HUES64 (cell line): ENCODE measurements at regions not wholly inside any gene's neighbourhood (a gene's known extent, or its start where the extent isn't known, plus 50 kb on each side); places are given as distances from the start of the nearest gene placed in this dataset.

Experiments
- H3K27ac ChIP-seq: 2 replicates; pipeline ENCODE4 v1.7.0; 2013; ENCODE audit warnings: low read depth, low read length, inconsistent platforms
- H3K27me3 ChIP-seq: 2 replicates; pipeline ENCODE4 v1.6.1; 2013; ENCODE audit warnings: mild to moderate bottlenecking, low read length; ENCODE audit not compliant: insufficient read depth
- H3K36me3 ChIP-seq: 2 replicates; pipeline ENCODE4 v1.6.1; 2013; ENCODE audit warnings: mild to moderate bottlenecking, low read length; ENCODE audit not compliant: insufficient read depth
- H3K4me1 ChIP-seq: 2 replicates; pipeline ENCODE4 v1.6.1; 2013; ENCODE audit warnings: mild to moderate bottlenecking, low read length, moderate library complexity; ENCODE audit not compliant: insufficient read depth
- H3K4me3 ChIP-seq: 2 replicates; pipeline ENCODE4 v1.5.1; 2013; ENCODE audit warnings: mild to moderate bottlenecking, low read length, moderate library complexity
- H3K9ac ChIP-seq: 2 replicates; pipeline ENCODE4 v1.6.1; 2013; ENCODE audit warnings: mild to moderate bottlenecking, low read depth, low read length
- H3K9me3 ChIP-seq: 2 replicates; pipeline ENCODE4 v1.6.1; 2013; ENCODE audit warnings: low read depth, low read length; ENCODE audit not compliant: insufficient read depth
- WGBS: fragments of 150-250, 120-280 bp; methylation state at CpG from one replicate; pipeline ENCODE4 v1.1.7; 2013; ENCODE audit warnings: missing lambda C conversion rate; 5-methylcytosine and 5-hydroxymethylcytosine counted together

GRCh38 chr13:107854880-107855279, 360.5 kb downstream of the LIG4 start:
- Histone ChIP-seq H3K27me3 (no peaks in the 10 kb centered on the region), H3K27ac (no peak overlapping the region), H3K36me3 (no peaks in the 10 kb centered on the region), H3K9ac (no peak overlapping the region), H3K9me3 (no peaks in the 10 kb centered on the region), H3K4me3 (no peak overlapping the region), H3K4me1 (no peaks in the 10 kb centered on the region)
- 91% methylated on average over 4 of the region's 4 CpGs for whole genome bisulfite sequencing

GRCh38 chr13:107852072-107852471, 363.3 kb downstream of the LIG4 start:
- no peak overlapping the region for H3K9ac ChIP-seq
- H3K4me3 ChIP-seq, result no peak overlapping the region
- H3K27ac ChIP-seq, result no peak overlapping the region
- 98% methylated on average over 2 of the region's 2 CpGs for WGBS
- no peaks in the 10 kb centered on the region for H3K9me3 ChIP-seq
- peaks cover 11% of the 10 kb centered on the region for H3K4me1 ChIP-seq
- H3K36me3 ChIP-seq, result no peaks in the 10 kb centered on the region
- H3K27me3 ChIP-seq, result no peaks in the 10 kb centered on the region

DNA sequence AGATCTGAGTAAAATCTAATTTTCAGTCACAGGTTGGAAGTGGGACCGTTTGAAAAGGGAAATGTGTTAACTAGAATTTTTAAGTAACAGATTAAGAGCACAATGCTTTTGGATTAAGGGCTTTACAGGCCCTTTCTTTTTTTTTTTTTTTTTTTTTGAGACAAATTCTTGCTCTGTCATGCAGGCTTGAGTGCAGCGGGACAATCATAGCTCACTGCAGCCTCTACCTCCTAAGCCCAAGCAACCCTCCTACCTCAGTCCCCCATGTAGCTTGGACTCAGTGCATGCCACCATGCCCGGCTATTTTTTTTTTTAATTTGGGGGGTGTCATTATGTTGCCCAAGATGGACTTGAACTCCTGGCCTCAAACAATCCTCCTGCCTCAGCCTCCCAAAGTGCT, 363.7 kb downstream of the LIG4 start:
- H3K4me1 ChIP-seq, result peaks cover 14% of the 10 kb centered on the region
- H3K9ac ChIP-seq, result no peak overlapping the region
- 79% methylated on average over 3 of the region's 3 CpGs for WGBS
- no peaks in the 10 kb centered on the region for H3K36me3 ChIP-seq
- no peak overlapping the region for H3K27ac ChIP-seq
- H3K9me3 ChIP-seq, result no peaks in the 10 kb centered on the region
- H3K4me3 ChIP-seq, result no peak overlapping the region
- no peaks in the 10 kb centered on the region for H3K27me3 ChIP-seq

- no peak overlapping the region for H3K9ac ChIP-seq
- no peak overlapping the region for H3K27ac ChIP-seq
- H3K27me3 ChIP-seq, result no peaks in the 10 kb centered on the region
- H3K4me3 ChIP-seq, result no peak overlapping the region
- 41% methylated on average over 5 of the region's 5 CpGs for WGBS
- H3K9me3 ChIP-seq, result no peaks in the 10 kb centered on the region
- H3K4me1 ChIP-seq, result peaks cover 38% of the 10 kb centered on the region
- H3K36me3 ChIP-seq, result no peaks in the 10 kb centered on the region
These were observed 367.9 kb downstream of the LIG4 start for GRCh38 chr13:107847406-107847805.

GRCh38 chr13:107846642-107847041, 368.7 kb downstream of the LIG4 start:
- H3K27me3 ChIP-seq, result no peaks in the 10 kb centered on the region
- no peak overlapping the region for H3K9ac ChIP-seq
- peaks cover 41% of the 10 kb centered on the region for H3K4me1 ChIP-seq
- H3K4me3 ChIP-seq, result no peak overlapping the region
- no peaks in the 10 kb centered on the region for H3K9me3 ChIP-seq
- H3K36me3 ChIP-seq, result no peaks in the 10 kb centered on the region
- H3K27ac ChIP-seq, result no peak overlapping the region
- 88% methylated on average over 1 of the region's 1 CpG for WGBS

GRCh38 chr13:107845911-107846310, 369.4 kb downstream of the LIG4 start:
- Histone ChIP-seq H3K4me1 (peaks cover 41% of the 10 kb centered on the region), H3K36me3 (no peaks in the 10 kb centered on the region), H3K27ac (no peak overlapping the region), H3K27me3 (no peaks in the 10 kb centered on the region), H3K4me3 (no peak overlapping the region), H3K9me3 (no peaks in the 10 kb centered on the region), H3K9ac (no peak overlapping the region)
- 94% methylated on average over 3 of the region's 3 CpGs for WGBS

DNA sequence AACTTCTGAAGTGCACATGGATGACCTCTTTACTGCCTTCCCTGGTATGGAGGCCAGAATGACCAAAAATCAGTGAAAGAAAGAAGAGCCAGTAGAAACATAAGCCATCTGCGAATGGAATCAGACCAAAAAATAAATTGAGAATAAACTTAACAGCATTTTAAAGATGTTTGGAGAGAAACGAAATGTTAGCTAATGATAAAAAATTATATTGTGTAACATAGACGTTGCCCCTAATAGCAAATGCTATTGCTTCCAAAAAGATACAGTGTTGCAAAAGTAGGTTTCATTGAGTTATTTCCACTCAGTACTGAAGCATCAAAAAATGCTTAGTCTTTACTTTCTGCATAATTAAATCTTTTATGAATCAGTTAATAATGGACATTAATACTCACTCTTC, 371.7 kb downstream of the LIG4 start:
- H3K36me3 ChIP-seq, result no peaks in the 10 kb centered on the region
- no peaks in the 10 kb centered on the region for H3K27me3 ChIP-seq
- no peak overlapping the region for H3K27ac ChIP-seq
- no peak overlapping the region for H3K4me3 ChIP-seq
- H3K9ac ChIP-seq, result no peak overlapping the region
- peaks cover 48% of the 10 kb centered on the region for H3K4me1 ChIP-seq
- H3K9me3 ChIP-seq, result no peaks in the 10 kb centered on the region
- WGBS, result 95% methylated on average over 3 of the region's 3 CpGs

- Histone ChIP-seq H3K4me3 (no peak overlapping the region), H3K36me3 (no peaks in the 10 kb centered on the region), H3K9me3 (no peaks in the 10 kb centered on the region), H3K27me3 (no peaks in the 10 kb centered on the region), H3K4me1 (peaks cover 52% of the 10 kb centered on the region), H3K9ac (no peak overlapping the region), H3K27ac (no peak overlapping the region)
- 53% methylated on average over 4 of the region's 4 CpGs for WGBS
These were observed 372.1 kb downstream of the LIG4 start for GRCh38 chr13:107843281-107843680.

DNA sequence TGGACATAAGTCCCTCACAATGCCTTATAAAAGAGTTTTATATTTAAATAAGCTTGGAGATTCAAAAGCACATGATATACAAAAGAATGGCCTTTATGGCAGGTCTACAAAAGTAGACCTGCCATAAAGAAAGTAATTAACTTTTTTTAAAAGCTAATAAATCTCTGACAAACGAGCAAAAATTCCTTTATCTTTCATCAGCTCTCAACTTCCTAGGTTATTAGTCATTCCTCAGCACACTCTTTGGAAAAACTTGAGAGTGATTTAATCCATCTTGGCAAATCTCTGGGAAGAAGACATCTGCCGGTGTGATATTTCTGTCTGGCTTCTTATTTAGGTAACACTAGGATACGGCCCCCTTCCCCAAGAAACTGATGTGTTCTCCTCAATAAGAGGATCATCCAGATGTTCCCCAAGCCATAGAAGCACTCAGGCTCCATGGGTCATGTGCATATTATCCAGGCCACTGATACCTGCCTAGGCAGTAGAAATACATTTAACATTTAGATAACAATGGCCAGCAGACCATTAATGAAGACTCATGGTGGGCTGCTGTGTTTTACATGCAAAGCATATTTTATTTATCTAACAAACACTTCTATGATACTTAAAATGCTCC, 372.7 kb downstream of the LIG4 start:
- WGBS, result 80% methylated on average over 3 of the region's 3 CpGs
- no peaks in the 10 kb centered on the region for H3K9me3 ChIP-seq
- H3K36me3 ChIP-seq, result no peaks in the 10 kb centered on the region
- H3K27me3 ChIP-seq, result no peaks in the 10 kb centered on the region
- peaks cover 54% of the 10 kb centered on the region for H3K4me1 ChIP-seq
- H3K9ac ChIP-seq, result no peak overlapping the region
- H3K4me3 ChIP-seq, result no peak overlapping the region
- H3K27ac ChIP-seq, result no peak overlapping the region

GRCh38 chr13:107838588-107839161, 376.7 kb downstream of the LIG4 start:
- H3K4me1 ChIP-seq, result peaks cover 50% of the 10 kb centered on the region
- WGBS, result no CpG with 5 or more reads among the region's 3 CpGs
- no peaks in the 10 kb centered on the region for H3K27me3 ChIP-seq
- H3K9ac ChIP-seq, result no peak overlapping the region
- no peaks in the 10 kb centered on the region for H3K36me3 ChIP-seq
- no peak overlapping the region for H3K27ac ChIP-seq
- no peaks in the 10 kb centered on the region for H3K9me3 ChIP-seq
- H3K4me3 ChIP-seq, result no peak overlapping the region

DNA sequence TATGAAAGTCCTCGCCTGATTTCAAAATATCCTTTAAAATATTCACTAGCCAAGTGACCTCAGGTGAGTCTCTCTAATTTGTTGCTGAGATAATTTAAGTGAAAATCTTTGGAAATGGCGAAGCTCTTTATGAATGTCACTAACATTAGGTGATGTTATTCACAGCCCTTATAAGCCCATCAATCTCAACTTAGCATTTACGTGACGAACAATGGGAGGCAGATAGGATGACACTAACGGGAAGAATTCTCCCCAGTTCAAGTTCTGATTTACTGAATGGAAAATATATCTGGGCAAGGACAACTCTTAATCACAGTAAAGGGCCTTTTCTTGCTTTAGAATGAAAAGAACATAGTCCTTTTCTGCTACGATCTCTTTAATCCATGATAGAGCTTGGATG, 378.7 kb downstream of the LIG4 start:
- Histone ChIP-seq H3K27me3 (no peaks in the 10 kb centered on the region), H3K4me1 (peaks cover 41% of the 10 kb centered on the region), H3K9ac (no peak overlapping the region), H3K36me3 (no peaks in the 10 kb centered on the region), H3K27ac (no peak overlapping the region), H3K9me3 (no peaks in the 10 kb centered on the region), H3K4me3 (no peak overlapping the region)
- WGBS, result 83% methylated on average over 4 of the region's 6 CpGs
